C4-2B (cell line): ENCODE measurements at regions not wholly inside any gene's neighbourhood (a gene's known extent, or its start where the extent isn't known, plus 50 kb on each side); places are given as distances from the start of the nearest gene placed in this dataset.

ENCODE experiments used
- H3K27ac ChIP-seq: fragments of 450-650 bp; 2 replicates; pipeline ENCODE4 v1.5.1; 2017
- CTCF ChIP-seq: fragments of 450-650 bp; conservative IDR thresholded peaks from 2 replicates; pipeline ENCODE4 v1.5.1; 2017; ENCODE audit warnings: mild to moderate bottlenecking
- ZFX ChIP-seq: fragments of 450-650 bp; IDR thresholded peaks from 2 replicates; pipeline ENCODE4 v1.6.1; 2017

- TF ChIP-seq ZFX (no peak), CTCF (no peak)
- no peak overlapping the region for H3K27ac ChIP-seq
Measured at GRCh38 chr13:34037636-34038540, 219.9 kb downstream of the RFC3 start.

- TF ChIP-seq ZFX (no peak), CTCF (no peak)
- no peak overlapping the region for H3K27ac ChIP-seq
Measured at GRCh38 chr13:34038541-34039068, 220.7 kb downstream of the RFC3 start.

- no peak overlapping the region for H3K27ac ChIP-seq
- TF ChIP-seq CTCF (no peak), ZFX (no peak)
Measured at GRCh38 chr13:34039678-34040077, 221.7 kb downstream of the RFC3 start.

- no peak overlapping the region for H3K27ac ChIP-seq
- TF ChIP-seq ZFX = no peak; the same call in 1 of the 2 replicates
- TF ChIP-seq CTCF = no peak
Measured at GRCh38 chr13:34040863-34041262, 222.9 kb downstream of the RFC3 start.

- H3K27ac ChIP-seq = no peak overlapping the region
Measured at GRCh38 chr13:34044041-34044440, 226.1 kb downstream of the RFC3 start.

GRCh38 chr13:34044660-34045080 lies 226.7 kb downstream of the RFC3 start:
- TF ChIP-seq CTCF (no peak), ZFX (no peak)
- H3K27ac ChIP-seq = no peak overlapping the region

More at GRCh38 chr13:34044041-34044440, 226.1 kb downstream of the RFC3 start:
- no peak for TF ChIP-seq CTCF
- TF ChIP-seq ZFX = no peak

- TF ChIP-seq ZFX (no peak), CTCF (no peak)
- H3K27ac ChIP-seq = no peak overlapping the region
Measured at GRCh38 chr13:34046457-34046856, 228.5 kb downstream of the RFC3 start.
